DND-41 (cell line): ENCODE measurements at regions not wholly inside any gene's neighbourhood (a gene's known extent, or its start where the extent isn't known, plus 50 kb on each side); places are given as distances from the start of the nearest gene placed in this dataset.

ENCODE experiments used
- CTCF ChIP-seq: IDR thresholded peaks from 2 replicates; pipeline ENCODE4 v1.5.1; 2012; ENCODE audit warnings: borderline replicate concordance, low read length, moderate library complexity, mild to moderate bottlenecking; ENCODE audit not compliant: poor library complexity, severe bottlenecking; ENCODE audit errors: extremely low read depth
- EZH2 ChIP-seq: IDR thresholded peaks from 3 replicates; pipeline ENCODE4 v1.6.1; 2012; ENCODE audit warnings: borderline replicate concordance, low read depth, mild to moderate bottlenecking, moderate library complexity, low read length, inconsistent platforms; ENCODE audit not compliant: severe bottlenecking

DNA sequence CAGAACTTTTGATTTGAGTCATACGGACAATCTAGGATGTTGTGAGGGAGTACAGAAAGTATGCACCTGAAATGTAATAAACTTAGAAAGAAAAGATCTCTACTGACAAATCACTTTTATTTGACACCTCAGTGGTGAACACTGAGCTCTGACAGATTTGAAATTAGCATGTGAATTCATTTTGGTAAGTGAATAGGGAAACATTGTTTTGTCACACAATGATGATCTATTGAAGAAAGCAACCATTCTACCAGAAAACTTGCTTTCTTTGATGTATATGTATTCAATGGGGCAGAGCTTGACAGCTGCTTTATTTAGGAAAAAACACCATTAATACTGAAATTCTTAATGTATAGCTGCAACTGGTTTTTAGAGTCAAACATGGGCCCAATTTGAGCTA, 500.5 kb downstream of the CCDC85A start:
- no peak for TF ChIP-seq CTCF
- TF ChIP-seq EZH2: no peak
